Globus pallidus (tissue), 1 donor: ENCODE measurements at regions not wholly inside any gene's neighbourhood (a gene's known extent, or its start where the extent isn't known, plus 50 kb on each side); places are given as distances from the start of the nearest gene placed in this dataset.

Experiments used
- DNase-seq: peaks from one replicate; pipeline ENCODE4 v3.0.0-alpha.2; 2015; ENCODE audit warnings: low spot score

DNA sequence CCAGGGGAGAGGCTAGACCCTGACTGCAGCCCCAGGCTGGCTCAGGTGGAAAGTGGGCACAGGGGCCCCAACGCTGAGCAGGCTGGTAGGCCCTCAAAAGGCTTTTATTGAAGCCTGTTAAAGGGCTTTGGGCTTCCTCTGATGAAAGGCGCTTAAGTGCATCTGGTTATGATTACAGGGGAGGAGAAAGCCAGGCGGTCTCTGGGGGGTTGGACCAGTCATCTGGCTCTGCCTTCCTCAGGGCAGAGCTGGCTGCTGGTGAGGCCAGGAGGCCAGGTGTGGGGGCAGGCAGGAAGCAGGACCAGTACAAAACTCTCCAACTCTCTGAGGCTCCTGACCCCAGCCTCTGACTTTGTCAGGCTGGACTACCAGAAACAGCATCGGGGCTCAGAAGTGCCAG, 68.8 kb upstream of the BCOR start:
- no peak for DNase-seq

- DNase-seq = no peak
Measured at GRCh38 chrX:40165861-40166260, 68.1 kb upstream of the BCOR start.

GRCh38 chrX:40165206-40165605, 67.4 kb upstream of the BCOR start:
- DNase-seq = no peak

DNA sequence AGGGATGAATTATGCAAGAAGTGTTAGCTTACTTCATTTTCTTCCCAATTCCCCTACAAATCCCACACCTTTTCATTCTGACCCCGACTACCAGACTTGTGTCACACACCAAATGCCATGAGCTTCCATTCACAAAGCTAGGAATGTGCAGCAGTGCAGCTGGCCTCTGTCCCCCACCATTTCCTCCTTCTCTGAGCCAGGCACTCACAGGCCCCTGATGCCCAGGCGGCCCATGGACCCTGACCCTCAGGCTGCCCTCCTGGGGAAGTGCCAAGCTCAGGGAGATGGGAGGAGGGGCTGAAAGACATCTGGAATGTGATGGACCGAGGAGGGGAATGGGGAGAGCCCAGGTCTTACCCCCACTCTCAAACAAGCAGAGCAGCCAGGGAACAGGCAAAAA, 67.0 kb upstream of the BCOR start:
- no peak for DNase-seq

GRCh38 chrX:40158036-40158706, 60.4 kb upstream of the BCOR start:
- DNase-seq = no peak

- no peak for DNase-seq
Measured at GRCh38 chrX:40157228-40158035, 59.7 kb upstream of the BCOR start.

DNA sequence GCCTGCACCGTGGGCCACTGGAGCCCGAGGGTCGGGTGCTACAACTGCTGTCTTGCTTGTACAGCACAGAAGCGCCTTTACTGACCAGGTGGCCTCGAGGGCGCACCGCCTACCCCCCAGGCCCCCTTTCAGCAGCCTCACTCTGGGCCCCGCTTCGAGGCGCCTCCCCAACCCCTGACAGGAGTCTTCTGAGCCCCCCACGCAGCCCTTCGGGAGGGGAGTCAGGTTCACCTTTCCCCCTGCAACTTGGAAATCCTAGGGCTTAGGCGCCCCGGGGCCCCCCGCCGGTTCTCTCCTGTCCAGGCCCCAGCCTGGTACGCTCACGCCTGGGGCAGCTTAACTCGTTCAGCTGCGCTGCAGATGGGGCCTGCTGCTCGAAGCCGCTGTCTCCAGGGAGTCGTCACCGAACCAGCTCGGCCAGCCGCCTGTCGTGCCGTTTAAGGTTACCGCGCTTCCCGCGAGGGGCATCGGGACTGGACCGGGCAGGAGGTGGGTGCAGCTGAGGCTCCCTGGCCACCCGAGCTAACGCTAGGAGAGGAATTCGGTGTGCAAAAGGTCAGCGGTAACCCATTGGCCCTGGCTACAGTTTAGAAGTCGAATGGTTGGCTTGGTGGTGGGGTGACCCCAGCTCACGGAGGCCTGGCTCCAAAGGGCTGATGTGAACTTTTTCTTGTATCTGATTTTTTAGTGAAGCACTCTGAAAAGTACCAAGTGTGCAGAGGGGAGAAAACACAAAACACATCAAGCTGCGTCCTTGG, 58.9 kb upstream of the BCOR start:
- DNase-seq = no peak

DNA sequence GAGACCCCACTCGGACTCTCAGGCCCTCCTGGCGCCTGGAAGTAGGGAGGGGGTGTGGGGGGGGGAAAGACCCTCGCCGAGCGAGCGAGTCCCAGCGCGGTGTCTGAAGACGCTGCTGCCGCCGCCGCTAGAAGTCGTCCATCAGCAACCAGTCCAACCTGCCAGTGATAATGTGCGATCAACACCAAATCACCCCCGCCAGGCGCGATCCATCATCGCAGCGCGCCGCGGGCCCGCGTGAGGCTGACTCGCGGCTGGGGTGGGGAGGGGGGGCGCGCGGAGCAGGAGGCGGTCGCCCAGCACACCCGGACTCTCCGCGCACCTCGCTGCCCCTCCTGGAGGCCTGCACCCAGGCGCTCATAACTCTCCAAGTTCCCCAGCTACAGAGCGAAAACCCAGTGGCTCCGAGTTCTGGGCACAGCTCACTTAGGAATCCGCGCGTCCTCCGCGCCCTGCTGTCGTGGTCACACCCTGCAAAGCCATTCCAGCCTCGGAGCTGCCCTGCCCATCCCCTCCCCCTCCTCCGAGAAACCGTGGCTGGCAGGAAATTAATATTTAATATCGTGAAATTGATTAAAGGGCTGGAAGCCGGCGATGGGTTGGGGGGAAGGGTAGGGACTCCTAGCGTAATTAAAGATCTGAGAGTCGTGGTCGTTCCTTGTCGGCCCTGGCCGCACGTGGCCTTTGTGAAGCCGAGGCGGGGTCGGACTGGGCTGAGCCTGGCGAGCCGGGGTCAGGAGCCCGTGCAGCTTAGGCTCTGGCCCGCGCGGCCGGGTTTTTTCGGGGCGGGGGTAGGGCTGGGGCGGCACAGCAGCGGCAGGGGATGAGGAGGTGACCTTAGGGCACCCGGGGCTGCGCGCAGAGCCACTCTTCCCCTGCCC, 58.1 kb upstream of the BCOR start:
- DNase-seq = no peak

DNA sequence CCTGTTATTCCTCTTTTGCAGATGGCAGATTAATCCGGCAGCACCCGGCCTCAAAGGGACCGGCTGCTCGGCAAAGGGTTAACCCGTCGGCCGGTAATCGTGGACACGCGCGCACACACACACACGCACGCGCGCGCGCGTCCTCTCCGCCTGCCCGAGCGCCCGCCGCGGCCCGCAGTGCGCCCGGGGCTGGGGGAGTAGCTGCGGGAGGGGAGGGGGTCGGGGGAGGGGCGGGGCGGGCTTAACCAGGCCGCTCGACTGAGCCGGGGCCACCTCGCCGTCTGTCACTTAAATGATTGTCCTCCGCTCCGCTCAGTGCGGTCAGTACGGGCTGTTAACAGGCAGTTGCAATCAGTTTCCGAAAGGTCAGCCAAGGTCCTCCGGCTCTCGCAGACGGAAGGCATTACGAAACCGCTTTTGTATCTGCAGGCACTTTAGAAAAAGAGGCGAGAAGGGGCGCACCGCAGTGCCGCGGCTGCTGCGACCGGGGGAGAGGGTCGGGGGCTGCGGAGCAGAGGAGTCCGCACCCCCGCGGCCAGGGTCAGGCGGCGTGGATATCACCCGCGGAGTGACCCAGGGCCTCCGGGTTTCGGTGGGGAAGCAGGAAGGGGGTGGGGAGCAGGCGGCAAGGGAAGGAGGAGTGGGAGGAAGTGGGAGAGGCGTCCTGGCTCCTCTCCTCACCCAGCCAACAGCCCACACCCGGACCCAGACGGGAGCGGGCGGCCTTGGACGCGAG, 57.3 kb upstream of the BCOR start:
- DNase-seq = peak; percentile 43

DNA sequence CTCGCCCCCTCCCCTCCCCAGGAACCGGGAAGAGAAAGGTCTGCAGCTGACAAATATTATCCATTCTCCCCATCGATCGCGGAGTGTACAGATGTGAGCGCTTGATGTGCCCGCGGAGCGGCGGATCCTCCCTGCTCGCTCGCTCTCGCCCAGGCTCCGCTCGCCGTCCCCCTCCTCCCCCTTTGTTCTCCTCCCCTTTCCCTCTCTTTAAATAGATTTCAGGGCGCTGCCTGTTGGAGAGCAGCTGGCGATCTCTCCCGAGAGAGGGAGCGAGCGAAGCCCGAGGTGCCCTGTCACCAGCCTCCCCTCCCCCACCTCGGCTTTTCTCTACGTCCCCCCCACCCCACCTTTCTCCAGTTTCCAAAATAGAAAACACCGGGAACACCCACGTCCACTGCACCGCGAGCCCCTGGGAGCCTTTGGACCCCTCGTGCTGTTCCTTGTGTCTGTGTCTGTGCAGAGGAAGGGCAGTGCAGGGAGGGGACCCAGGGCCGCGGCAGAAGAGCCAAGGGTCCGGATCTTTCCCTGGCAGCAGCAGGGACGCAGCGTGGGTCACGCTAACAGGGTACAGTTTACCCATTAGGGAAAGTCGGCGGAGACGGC, 56.6 kb upstream of the BCOR start:
- peak; percentile 43 for DNase-seq

DNA sequence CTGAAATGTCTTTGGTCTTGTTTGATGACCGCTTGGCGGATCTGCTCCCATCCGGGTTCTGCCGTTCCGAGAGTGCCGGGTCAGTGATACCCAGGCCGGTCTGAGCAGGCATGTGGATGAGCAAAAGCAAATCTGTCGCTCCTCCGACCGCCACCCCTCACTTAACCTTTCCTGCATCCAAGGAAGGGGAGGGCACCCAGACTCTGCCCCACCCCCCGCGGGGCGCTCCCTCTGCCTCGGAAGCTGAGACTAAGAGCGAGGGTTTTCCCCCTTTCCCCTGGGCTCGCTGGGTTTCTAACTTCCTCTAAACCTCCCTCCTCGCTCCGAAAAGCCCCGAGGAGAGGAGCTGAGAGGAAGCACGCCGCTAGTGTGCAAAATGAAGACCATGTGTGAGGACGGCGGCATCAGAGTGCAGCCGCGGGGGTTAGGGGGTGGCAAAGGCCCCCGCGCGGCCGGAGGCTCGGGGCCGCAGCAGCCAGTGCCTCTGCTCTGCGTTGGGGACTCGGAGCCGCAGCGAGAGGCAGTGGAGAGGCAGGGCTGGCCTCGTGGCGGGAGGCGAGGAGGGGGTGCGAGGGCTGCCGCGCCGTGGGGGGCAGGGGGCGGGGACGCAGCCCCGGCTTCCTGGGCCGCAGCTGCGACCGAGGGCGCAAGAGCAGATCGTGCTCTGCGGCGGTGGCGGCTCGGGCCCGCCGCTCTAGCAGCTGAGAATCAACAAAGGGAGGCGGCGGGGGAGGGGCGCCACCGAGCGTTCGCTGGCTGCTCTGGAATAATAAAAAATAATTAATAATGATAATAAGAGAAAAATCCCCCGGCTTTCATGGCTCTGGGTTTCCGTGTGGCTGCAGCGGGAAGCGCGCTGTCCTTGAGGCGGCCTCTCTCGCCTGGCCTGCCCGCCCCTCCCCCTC, 55.8 kb upstream of the BCOR start:
- DNase-seq = peak; percentile 66

- peak; percentile 61 for DNase-seq
Measured at GRCh38 chrX:40152741-40153344, 55.1 kb upstream of the BCOR start.

DNA sequence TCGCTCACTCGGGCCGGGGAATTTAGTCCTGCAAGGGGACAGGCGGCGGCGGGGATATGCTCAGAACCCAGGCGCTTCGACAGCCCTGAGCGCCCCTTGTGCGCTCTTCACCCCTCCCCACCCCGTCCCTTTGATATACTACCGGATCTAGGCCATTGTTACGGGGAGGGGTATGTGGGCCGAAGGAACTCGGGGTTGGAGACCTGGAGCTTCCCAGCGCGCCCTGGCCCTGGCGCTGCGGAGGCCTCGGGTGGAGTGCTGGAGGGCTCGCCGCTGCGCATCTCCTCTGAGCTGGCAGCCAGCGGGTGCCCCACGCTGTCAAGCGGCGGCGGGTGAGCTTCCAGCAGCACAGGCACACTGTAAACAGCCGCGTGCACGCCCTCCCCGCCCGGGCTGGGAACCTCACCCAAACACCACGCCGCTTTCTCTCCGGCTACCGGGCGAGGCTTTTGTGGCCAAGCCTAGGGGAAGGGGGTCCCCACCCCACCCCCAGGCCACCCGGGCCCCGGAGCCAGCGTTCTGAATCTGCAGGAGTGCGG, 54.5 kb upstream of the BCOR start:
- peak; percentile 62 for DNase-seq

DNA sequence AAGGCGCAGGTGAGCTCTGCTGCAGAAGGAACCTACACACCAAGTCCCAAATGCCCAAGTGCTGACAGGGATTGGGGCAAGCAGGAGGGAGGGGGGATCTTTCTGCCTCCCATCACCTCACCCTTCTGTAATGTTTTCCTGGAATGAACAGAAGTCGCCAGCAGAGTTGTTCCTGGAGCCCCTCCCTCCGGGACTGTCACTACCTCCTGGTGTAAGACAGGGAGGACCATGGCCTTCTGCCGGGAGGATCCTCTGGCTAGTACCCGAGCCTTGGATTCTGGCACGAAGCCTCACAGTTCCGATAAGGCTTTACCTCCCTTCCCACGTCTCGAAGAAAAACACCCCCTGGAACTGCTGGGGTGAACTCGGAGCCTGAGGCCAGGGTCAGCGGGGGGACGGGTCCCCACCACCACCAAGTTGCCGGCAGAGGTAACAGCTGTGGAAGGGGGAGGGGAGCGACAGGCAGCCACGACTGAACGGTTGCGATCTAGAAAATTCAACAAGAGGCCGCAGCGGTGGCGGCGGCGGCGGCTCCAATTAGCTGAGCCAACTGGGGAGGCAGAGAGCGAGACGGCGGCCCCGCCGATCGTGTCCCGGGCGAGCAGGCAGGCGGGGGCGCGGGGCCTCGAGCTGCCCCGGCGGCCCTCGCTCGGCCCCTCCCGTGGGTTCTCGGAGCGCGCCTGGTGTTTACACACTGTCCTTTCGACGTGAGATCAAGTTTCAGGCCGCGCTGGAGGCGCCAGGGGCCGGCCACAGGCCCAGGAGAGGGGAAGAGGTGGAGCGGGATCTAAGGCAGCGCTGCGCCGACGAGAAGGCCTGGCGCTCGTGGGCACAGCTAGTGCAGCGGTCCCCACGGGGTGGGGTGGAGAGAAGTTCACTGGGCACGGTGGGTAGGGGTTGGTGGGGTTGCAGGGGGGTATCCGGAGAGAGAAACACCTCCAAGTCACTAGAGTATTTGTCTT, 53.7 kb upstream of the BCOR start:
- no peak for DNase-seq

DNA sequence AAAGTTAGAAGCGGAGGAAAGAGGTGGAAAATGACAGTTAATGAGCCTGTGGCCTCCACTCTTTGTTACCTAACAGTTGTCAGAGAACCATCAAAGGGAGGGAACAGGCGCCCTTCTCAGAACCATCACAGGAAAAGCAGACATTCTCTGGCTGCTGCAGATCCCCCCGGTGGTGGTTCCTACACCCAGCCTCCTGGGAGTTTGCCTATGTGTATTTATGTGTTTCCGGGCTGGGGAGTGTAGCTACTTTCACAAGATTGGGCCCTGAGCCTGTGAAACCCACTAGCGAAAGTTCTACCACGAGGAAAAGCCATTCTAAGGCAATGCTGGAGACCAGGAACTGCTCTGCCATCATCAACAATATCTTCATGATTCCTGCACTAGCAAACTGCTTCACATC, 52.7 kb upstream of the BCOR start:
- no peak for DNase-seq

GRCh38 chrX:40149286-40150175, 51.8 kb upstream of the BCOR start:
- DNase-seq = no peak
